MG63 (cell line): ENCODE measurements at regions not wholly inside any gene's neighbourhood (a gene's known extent, or its start where the extent isn't known, plus 50 kb on each side); places are given as distances from the start of the nearest gene placed in this dataset.
"Not testable (repeated sequence)": the region's sequence is repeated elsewhere in the genome, so short reads cannot be mapped to it uniquely, and the experiment has no call there.

Source experiments
- DNase-seq: peaks from one replicate; pipeline ENCODE4 v3.0.0-alpha.2; 2020
- H3K27me3 ChIP-seq: fragments of 250-450 bp; sonication (Bioruptor Pico); 2 replicates; pipeline ENCODE4 v1.5.1; 2020; ENCODE audit warnings: mild to moderate bottlenecking, moderate library complexity
- H3K36me3 ChIP-seq: fragments of 250-450 bp; sonication (Bioruptor Pico); 2 replicates; pipeline ENCODE4 v1.5.1; 2020; ENCODE audit warnings: mild to moderate bottlenecking, moderate library complexity
- H3K4me3 ChIP-seq: fragments of 250-450 bp; sonication (Bioruptor Pico); 2 replicates; pipeline ENCODE4 v1.5.1; 2020; ENCODE audit warnings: mild to moderate bottlenecking, moderate library complexity
- H3K9me3 ChIP-seq: fragments of 250-450 bp; sonication (Bioruptor Pico); 2 replicates; pipeline ENCODE4 v1.5.1; 2020; ENCODE audit warnings: mild to moderate bottlenecking, moderate library complexity

GRCh38 chr6:96437228-96437627 lies 84.4 kb upstream of the UFL1 start:
- not testable (repeated sequence) for H3K9me3 ChIP-seq, H3K27me3 ChIP-seq, H3K4me3 ChIP-seq, DNase-seq, H3K36me3 ChIP-seq

GRCh38 chr6:96450082-96450769 lies 71.4 kb upstream of the UFL1 start:
- Histone ChIP-seq H3K9me3 (0 out of 2 replicates have a peak, but pooled peaks cover 4% of the 10 kb centered on the region), H3K4me3 (no peak overlapping the region), H3K27me3 (no peaks in the 10 kb centered on the region), H3K36me3 (no peaks in the 10 kb centered on the region)
- peak; percentile 10 for DNase-seq

GRCh38 chr6:96450770-96451130 lies 70.9 kb upstream of the UFL1 start:
- no peak for DNase-seq
- Histone ChIP-seq H3K36me3 (no peaks in the 10 kb centered on the region), H3K27me3 (no peaks in the 10 kb centered on the region), H3K4me3 (no peak overlapping the region), H3K9me3 (0 out of 2 replicates have a peak, but pooled peaks cover 3% of the 10 kb centered on the region)

- Histone ChIP-seq H3K4me3 (no peak overlapping the region), H3K27me3 (no peaks in the 10 kb centered on the region), H3K9me3 (no peaks in the 10 kb centered on the region), H3K36me3 (no peaks in the 10 kb centered on the region; the same call in 1 of the 2 replicates)
- no peak for DNase-seq
These were observed 62.8 kb upstream of the UFL1 start for GRCh38 chr6:96458771-96459170.

- H3K4me3 ChIP-seq = no peak overlapping the region
- H3K36me3 ChIP-seq = no peaks in the 10 kb centered on the region; the same call in 1 of the 2 replicates
- H3K27me3 ChIP-seq = no peaks in the 10 kb centered on the region
- no peak for DNase-seq
- H3K9me3 ChIP-seq = no peaks in the 10 kb centered on the region
These were observed 61.4 kb upstream of the UFL1 start for GRCh38 chr6:96460052-96460700.

GRCh38 chr6:96465321-96465903 lies 56.2 kb upstream of the UFL1 start:
- no peaks in the 10 kb centered on the region; the same call in 1 of the 2 replicates for H3K36me3 ChIP-seq
- H3K27me3 ChIP-seq = no peaks in the 10 kb centered on the region
- no peaks in the 10 kb centered on the region for H3K9me3 ChIP-seq
- DNase-seq = no peak
- H3K4me3 ChIP-seq = no peak overlapping the region

GRCh38 chr6:96466147-96466863 lies 55.3 kb upstream of the UFL1 start:
- Histone ChIP-seq H3K36me3 (no peaks in the 10 kb centered on the region; the same call in 1 of the 2 replicates), H3K4me3 (no peak overlapping the region), H3K27me3 (no peaks in the 10 kb centered on the region), H3K9me3 (no peaks in the 10 kb centered on the region)
- DNase-seq = no peak

GRCh38 chr6:96467814-96468213 lies 53.8 kb upstream of the UFL1 start:
- Histone ChIP-seq H3K36me3 (no peaks in the 10 kb centered on the region), H3K9me3 (no peaks in the 10 kb centered on the region), H3K27me3 (no peaks in the 10 kb centered on the region), H3K4me3 (no peak overlapping the region)
- DNase-seq = no peak

GRCh38 chr6:96468281-96468680 lies 53.3 kb upstream of the UFL1 start:
- H3K4me3 ChIP-seq = no peak overlapping the region
- no peaks in the 10 kb centered on the region for H3K9me3 ChIP-seq
- DNase-seq = no peak
- no peaks in the 10 kb centered on the region for H3K27me3 ChIP-seq
- no peaks in the 10 kb centered on the region for H3K36me3 ChIP-seq

GRCh38 chr6:96468681-96469224 lies 52.9 kb upstream of the UFL1 start:
- H3K36me3 ChIP-seq = no peaks in the 10 kb centered on the region
- H3K27me3 ChIP-seq = no peaks in the 10 kb centered on the region
- H3K4me3 ChIP-seq = no peak overlapping the region
- DNase-seq = no peak
- H3K9me3 ChIP-seq = no peaks in the 10 kb centered on the region

GRCh38 chr6:96469312-96469711 lies 52.3 kb upstream of the UFL1 start:
- Histone ChIP-seq H3K4me3 (no peak overlapping the region), H3K27me3 (no peaks in the 10 kb centered on the region), H3K36me3 (no peaks in the 10 kb centered on the region), H3K9me3 (no peaks in the 10 kb centered on the region)
- no peak for DNase-seq

GRCh38 chr6:96470296-96470695 lies 51.3 kb upstream of the UFL1 start:
- H3K9me3 ChIP-seq = no peaks in the 10 kb centered on the region
- H3K36me3 ChIP-seq = no peaks in the 10 kb centered on the region
- no peak overlapping the region for H3K4me3 ChIP-seq
- no peaks in the 10 kb centered on the region for H3K27me3 ChIP-seq
- no peak for DNase-seq
